SK-N-MC (cell line): ENCODE measurements at regions not wholly inside any gene's neighbourhood (a gene's known extent, or its start where the extent isn't known, plus 50 kb on each side); places are given as distances from the start of the nearest gene placed in this dataset.

Experiments
- EZH2 ChIP-seq: fragments of 200-600 bp; sonication (generic); IDR thresholded peaks from one replicate; pipeline ENCODE4 v1.6.1; 2017; ENCODE audit warnings: antibody characterized with exemption
- FOXP2 ChIP-seq: optimal IDR thresholded peaks from 2 replicates; pipeline ENCODE3; 2011; ENCODE audit warnings: mild to moderate bottlenecking, moderate library complexity; ENCODE audit not compliant: insufficient read depth; ENCODE audit errors: extremely low read length, control extremely low read depth
- POLR2AphosphoS5 ChIP-seq: IDR thresholded peaks from 2 replicates; pipeline ENCODE4 v1.6.1; 2012; ENCODE audit warnings: mild to moderate bottlenecking, low read depth, low read length, borderline replicate concordance

GRCh38 chr7:126203185-126203584 is 1049.6 kb downstream of the GRM8 start:
- TF ChIP-seq POLR2AphosphoS5 (no peak; the same call in 1 of the 2 replicates), EZH2 (no peak), FOXP2 (no peak)
